ENCODE measurements at regions not wholly inside any gene's neighbourhood (a gene's known extent, or its start where the extent isn't known, plus 50 kb on each side); places are given as distances from the start of the nearest gene placed in this dataset.

DNA sequence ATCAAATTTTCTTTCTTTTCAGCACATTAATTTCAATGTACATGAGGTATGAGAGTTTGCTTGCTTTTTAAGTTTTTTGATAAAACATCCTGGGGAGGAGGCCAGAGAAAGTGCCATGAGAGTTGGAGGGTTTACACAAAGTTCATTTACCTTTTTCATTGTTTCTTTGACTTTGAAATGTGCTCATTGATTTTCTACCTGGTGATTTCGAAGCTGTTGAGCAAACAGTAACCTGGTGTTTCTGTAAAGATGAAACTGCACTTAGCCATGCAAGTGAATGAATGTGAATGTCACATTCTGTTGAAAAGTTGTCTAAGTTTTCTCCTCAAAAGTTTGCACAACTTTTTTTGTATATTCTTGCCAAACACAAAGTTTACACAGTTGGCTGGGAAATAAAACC is 797.0 kb downstream of the METTL4 start:
- no peak overlapping the region for H3K23ac ChIP-seq (ENCODE audit: low read length)
- no peak overlapping the region for H3K14ac ChIP-seq (ENCODE audit: low read length)
- H3K9me3 ChIP-seq (ENCODE audit: insufficient read depth, low read depth, low read length): no peaks in the 10 kb centered on the region
- H3K4me1 ChIP-seq (ENCODE audit: control insufficient read depth in 1 of 2, insufficient read depth in 2 of 2, low read length in 2 of 2): no peaks in the 10 kb centered on the region
- no peak overlapping the region for H4K8ac ChIP-seq (ENCODE audit: low read depth, low read length)
- H2AFZ ChIP-seq (ENCODE audit: insufficient read depth, low read length, poor library complexity): no peak overlapping the region
- H3K18ac ChIP-seq (ENCODE audit: low read length): no peak overlapping the region
- no CpG with 5 or more reads among the region's 1 CpG for WGBS (ENCODE audit: extremely low coverage, insufficient coverage, insufficient read length)
- no peaks in the 10 kb centered on the region for H3K36me3 ChIP-seq (ENCODE audit: control insufficient read depth in 1 of 2, insufficient read depth in 2 of 2, low read length in 2 of 2)
- no peaks in the 10 kb centered on the region for H3K27me3 ChIP-seq (ENCODE audit: insufficient read depth, low read length)
- H2BK120ac ChIP-seq (ENCODE audit: insufficient read depth, low read length, poor library complexity): no peak overlapping the region
- no peak for DNase-seq
- no peak overlapping the region for H3K4me2 ChIP-seq (ENCODE audit: low read length)
- no peaks in the 10 kb centered on the region for H3K79me2 ChIP-seq (ENCODE audit: control insufficient read depth, insufficient read depth, low read length, poor library complexity)
- no peak overlapping the region for H4K91ac ChIP-seq (ENCODE audit: low read depth, low read length)
- no peak overlapping the region for H3K9ac ChIP-seq (ENCODE audit: low read length)
- no peak overlapping the region for H4K12ac ChIP-seq (ENCODE audit: low read depth, low read length)
- no peak overlapping the region for H3K27ac ChIP-seq (ENCODE audit: low read depth, low read length)
- no peaks in the 10 kb centered on the region for H3K79me1 ChIP-seq (ENCODE audit: low read length)
- no peak overlapping the region for H2BK5ac ChIP-seq (ENCODE audit: low read depth, low read length, poor library complexity)
- H3K4me3 ChIP-seq (ENCODE audit: low read depth, low read length): no peak overlapping the region
- H2AK5ac ChIP-seq (ENCODE audit: low read length): no peak overlapping the region
- H2BK12ac ChIP-seq (ENCODE audit: low read length): no peak overlapping the region
- no peak overlapping the region for H3K4ac ChIP-seq (ENCODE audit: low read depth, low read length)

DNA sequence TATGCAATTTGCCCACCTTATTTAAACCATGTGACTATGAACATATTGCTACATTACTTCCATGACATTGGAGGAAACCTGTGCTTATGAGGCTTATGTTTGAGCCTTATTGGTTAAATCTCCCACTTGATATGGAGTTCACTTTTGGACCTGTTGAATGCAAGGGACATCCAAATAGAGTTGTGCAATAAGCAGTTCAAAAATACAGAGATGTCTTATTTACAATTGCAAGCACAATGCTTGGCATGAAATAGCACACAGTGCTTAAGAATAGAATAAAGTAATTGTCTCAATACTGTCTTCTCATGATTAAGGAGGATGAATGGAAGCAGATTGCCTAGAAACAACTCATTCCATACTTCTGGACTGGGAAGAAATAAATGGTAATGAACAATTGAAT is 793.5 kb downstream of the METTL4 start:
- H3K79me2 ChIP-seq (ENCODE audit: control insufficient read depth, insufficient read depth, low read length, poor library complexity): no peaks in the 10 kb centered on the region
- no peaks in the 10 kb centered on the region for H3K4me1 ChIP-seq (ENCODE audit: control insufficient read depth in 1 of 2, insufficient read depth in 2 of 2, low read length in 2 of 2)
- H3K9ac ChIP-seq (ENCODE audit: low read length): no peak overlapping the region
- no peak overlapping the region for H3K4ac ChIP-seq (ENCODE audit: low read depth, low read length)
- H2AK5ac ChIP-seq (ENCODE audit: low read length): no peak overlapping the region
- H4K91ac ChIP-seq (ENCODE audit: low read depth, low read length): no peak overlapping the region
- H3K4me3 ChIP-seq (ENCODE audit: low read depth, low read length): no peak overlapping the region
- no peaks in the 10 kb centered on the region for H3K9me3 ChIP-seq (ENCODE audit: insufficient read depth, low read depth, low read length)
- no peaks in the 10 kb centered on the region for H3K36me3 ChIP-seq (ENCODE audit: control insufficient read depth in 1 of 2, insufficient read depth in 2 of 2, low read length in 2 of 2)
- H4K12ac ChIP-seq (ENCODE audit: low read depth, low read length): no peak overlapping the region
- H3K79me1 ChIP-seq (ENCODE audit: low read length): no peaks in the 10 kb centered on the region
- H3K14ac ChIP-seq (ENCODE audit: low read length): no peak overlapping the region
- no peak overlapping the region for H4K8ac ChIP-seq (ENCODE audit: low read depth, low read length)
- H2BK12ac ChIP-seq (ENCODE audit: low read length): no peak overlapping the region
- no peak overlapping the region for H2BK5ac ChIP-seq (ENCODE audit: low read depth, low read length, poor library complexity)
- no peak overlapping the region for H3K18ac ChIP-seq (ENCODE audit: low read length)
- no peak for DNase-seq
- H2BK120ac ChIP-seq (ENCODE audit: insufficient read depth, low read length, poor library complexity): no peak overlapping the region
- H3K4me2 ChIP-seq (ENCODE audit: low read length): no peak overlapping the region
- no peak overlapping the region for H2AFZ ChIP-seq (ENCODE audit: insufficient read depth, low read length, poor library complexity)
- H3K23ac ChIP-seq (ENCODE audit: low read length): no peak overlapping the region
- H3K27me3 ChIP-seq (ENCODE audit: insufficient read depth, low read length): no peaks in the 10 kb centered on the region
- no peak overlapping the region for H3K27ac ChIP-seq (ENCODE audit: low read depth, low read length)

DNA sequence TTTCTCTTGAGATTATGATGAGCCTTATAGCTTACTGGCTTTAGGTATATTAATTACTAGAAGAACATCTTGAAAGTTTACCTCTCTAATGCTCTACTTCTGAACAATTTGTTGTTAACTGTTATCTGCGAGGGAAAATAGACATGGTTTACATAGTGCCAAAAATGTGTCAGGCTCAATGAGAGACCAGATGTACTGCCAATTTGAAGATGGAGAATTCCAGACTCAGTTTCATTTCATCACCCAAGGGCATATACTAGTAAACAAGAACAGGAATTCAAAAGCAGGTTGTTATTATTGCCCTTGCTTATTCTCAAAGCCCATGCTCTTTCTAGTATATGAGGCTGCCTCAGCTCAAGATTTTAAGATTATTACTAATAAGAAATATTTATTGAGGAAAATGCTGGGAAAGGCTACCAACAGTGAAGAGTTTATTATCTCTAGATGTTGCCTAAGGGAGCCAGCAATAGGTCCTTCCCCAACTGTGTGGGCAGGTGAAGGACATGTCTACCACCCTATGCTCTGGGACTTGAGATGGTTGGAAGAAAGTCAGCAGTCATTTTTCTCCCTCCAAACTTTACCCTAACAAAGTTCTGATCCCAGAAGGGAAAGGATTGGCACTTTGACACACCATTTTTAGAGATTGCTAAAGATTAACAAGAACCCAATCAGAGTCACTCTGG is 792.7 kb downstream of the METTL4 start:
- Histone ChIP-seq H3K27ac (ENCODE audit: low read depth, low read length) (no peak overlapping the region), H3K4me2 (ENCODE audit: low read length) (no peak overlapping the region), H3K14ac (ENCODE audit: low read length) (no peak overlapping the region), H4K91ac (ENCODE audit: low read depth, low read length) (no peak overlapping the region), H3K9ac (ENCODE audit: low read length) (no peak overlapping the region), H2BK12ac (ENCODE audit: low read length) (no peak overlapping the region), H2BK120ac (ENCODE audit: insufficient read depth, low read length, poor library complexity) (no peak overlapping the region), H3K79me1 (ENCODE audit: low read length) (no peaks in the 10 kb centered on the region), H3K9me3 (ENCODE audit: insufficient read depth, low read depth, low read length) (no peaks in the 10 kb centered on the region), H3K18ac (ENCODE audit: low read length) (no peak overlapping the region), H4K12ac (ENCODE audit: low read depth, low read length) (no peak overlapping the region), H3K23ac (ENCODE audit: low read length) (no peak overlapping the region), H3K4me3 (ENCODE audit: low read depth, low read length) (no peak overlapping the region), H3K4me1 (ENCODE audit: control insufficient read depth in 1 of 2, insufficient read depth in 2 of 2, low read length in 2 of 2) (no peaks in the 10 kb centered on the region), H4K8ac (ENCODE audit: low read depth, low read length) (no peak overlapping the region), H3K27me3 (ENCODE audit: insufficient read depth, low read length) (no peaks in the 10 kb centered on the region), H3K4ac (ENCODE audit: low read depth, low read length) (no peak overlapping the region), H2AFZ (ENCODE audit: insufficient read depth, low read length, poor library complexity) (no peak overlapping the region), H2AK5ac (ENCODE audit: low read length) (no peak overlapping the region), H3K36me3 (ENCODE audit: control insufficient read depth in 1 of 2, insufficient read depth in 2 of 2, low read length in 2 of 2) (no peaks in the 10 kb centered on the region), H3K79me2 (ENCODE audit: control insufficient read depth, insufficient read depth, low read length, poor library complexity) (no peaks in the 10 kb centered on the region), H2BK5ac (ENCODE audit: low read depth, low read length, poor library complexity) (no peak overlapping the region)
- WGBS (ENCODE audit: extremely low coverage, insufficient coverage, insufficient read length): no CpG with 5 or more reads among the region's 1 CpG
- no peak for DNase-seq

DNA sequence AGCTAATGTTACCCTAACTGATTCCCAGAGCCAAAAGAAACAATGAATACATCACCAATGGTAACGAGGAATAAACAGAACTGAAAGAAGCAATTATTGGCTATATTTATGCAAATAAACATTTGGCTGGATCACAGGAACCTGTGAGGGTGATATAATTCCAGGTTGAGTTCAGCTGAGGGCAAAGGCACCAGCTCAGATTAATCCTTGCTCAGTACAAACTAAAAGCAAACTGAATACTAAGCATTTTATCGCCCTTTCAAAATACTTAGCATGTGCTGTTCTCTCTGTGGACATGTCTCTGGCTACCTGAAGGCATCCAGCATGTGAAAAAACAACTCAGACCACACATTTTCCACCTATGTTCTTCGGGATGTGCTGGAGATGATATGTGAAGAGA is 791.7 kb downstream of the METTL4 start:
- H3K23ac ChIP-seq (ENCODE audit: low read length): no peak overlapping the region
- H2AFZ ChIP-seq (ENCODE audit: insufficient read depth, low read length, poor library complexity): no peak overlapping the region
- no peak overlapping the region for H2BK12ac ChIP-seq (ENCODE audit: low read length)
- DNase-seq: no peak
- no peaks in the 10 kb centered on the region for H3K36me3 ChIP-seq (ENCODE audit: control insufficient read depth in 1 of 2, insufficient read depth in 2 of 2, low read length in 2 of 2)
- H3K4me2 ChIP-seq (ENCODE audit: low read length): no peak overlapping the region
- no peaks in the 10 kb centered on the region for H3K4me1 ChIP-seq (ENCODE audit: control insufficient read depth in 1 of 2, insufficient read depth in 2 of 2, low read length in 2 of 2)
- no peak overlapping the region for H3K9ac ChIP-seq (ENCODE audit: low read length)
- no peak overlapping the region for H3K18ac ChIP-seq (ENCODE audit: low read length)
- H4K8ac ChIP-seq (ENCODE audit: low read depth, low read length): no peak overlapping the region
- no peaks in the 10 kb centered on the region for H3K79me2 ChIP-seq (ENCODE audit: control insufficient read depth, insufficient read depth, low read length, poor library complexity)
- no peak overlapping the region for H3K14ac ChIP-seq (ENCODE audit: low read length)
- no peaks in the 10 kb centered on the region for H3K9me3 ChIP-seq (ENCODE audit: insufficient read depth, low read depth, low read length)
- no peak overlapping the region for H4K12ac ChIP-seq (ENCODE audit: low read depth, low read length)
- no peak overlapping the region for H2AK5ac ChIP-seq (ENCODE audit: low read length)
- H3K27me3 ChIP-seq (ENCODE audit: insufficient read depth, low read length): no peaks in the 10 kb centered on the region
- H3K4me3 ChIP-seq (ENCODE audit: low read depth, low read length): no peak overlapping the region
- WGBS (ENCODE audit: extremely low coverage, insufficient coverage, insufficient read length): no CpG with 5 or more reads among the region's 3 CpGs
- no peak overlapping the region for H3K4ac ChIP-seq (ENCODE audit: low read depth, low read length)
- no peak overlapping the region for H4K91ac ChIP-seq (ENCODE audit: low read depth, low read length)
- H3K79me1 ChIP-seq (ENCODE audit: low read length): no peaks in the 10 kb centered on the region
- no peak overlapping the region for H2BK120ac ChIP-seq (ENCODE audit: insufficient read depth, low read length, poor library complexity)
- no peak overlapping the region for H3K27ac ChIP-seq (ENCODE audit: low read depth, low read length)
- no peak overlapping the region for H2BK5ac ChIP-seq (ENCODE audit: low read depth, low read length, poor library complexity)

Measured in trophoblast cell (in vitro differentiated cells and primary cell).